NCI-H2196 (cell line): ENCODE measurements at regions not wholly inside any gene's neighbourhood (a gene's known extent, or its start where the extent isn't known, plus 50 kb on each side); places are given as distances from the start of the nearest gene placed in this dataset.
"Not testable (repeated sequence)": the region's sequence is repeated elsewhere in the genome, so short reads cannot be mapped to it uniquely, and the experiment has no call there.

ENCODE experiments used
- DNase-seq: peaks from one replicate; lab custom pipeline; 2025; ENCODE audit not compliant: unreplicated experiment; lab: John Stamatoyannopoulos, UW

DNA sequence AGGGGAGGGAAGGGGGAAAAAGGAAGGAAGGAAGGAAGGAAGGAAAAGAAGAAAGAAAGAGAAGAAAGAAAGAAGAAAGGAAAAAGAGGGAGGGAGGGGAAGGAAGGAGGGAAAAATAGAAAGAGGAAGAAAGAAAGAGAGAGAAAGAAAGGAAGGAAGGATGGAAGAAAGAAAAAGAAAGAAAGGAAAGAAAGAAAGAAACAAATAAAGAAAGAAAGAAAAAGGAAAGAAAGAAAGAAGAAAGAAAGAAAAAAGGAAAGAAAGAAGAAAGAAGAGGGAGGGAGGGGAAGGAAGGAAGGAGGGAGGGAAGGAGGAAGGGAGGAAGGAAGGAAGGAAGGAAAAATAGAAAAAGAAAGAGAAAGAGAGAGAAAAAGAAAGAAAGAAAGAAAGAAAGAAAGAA lies 315.8 kb upstream of the PIK3C3 start:
- no peak for DNase-seq

DNA sequence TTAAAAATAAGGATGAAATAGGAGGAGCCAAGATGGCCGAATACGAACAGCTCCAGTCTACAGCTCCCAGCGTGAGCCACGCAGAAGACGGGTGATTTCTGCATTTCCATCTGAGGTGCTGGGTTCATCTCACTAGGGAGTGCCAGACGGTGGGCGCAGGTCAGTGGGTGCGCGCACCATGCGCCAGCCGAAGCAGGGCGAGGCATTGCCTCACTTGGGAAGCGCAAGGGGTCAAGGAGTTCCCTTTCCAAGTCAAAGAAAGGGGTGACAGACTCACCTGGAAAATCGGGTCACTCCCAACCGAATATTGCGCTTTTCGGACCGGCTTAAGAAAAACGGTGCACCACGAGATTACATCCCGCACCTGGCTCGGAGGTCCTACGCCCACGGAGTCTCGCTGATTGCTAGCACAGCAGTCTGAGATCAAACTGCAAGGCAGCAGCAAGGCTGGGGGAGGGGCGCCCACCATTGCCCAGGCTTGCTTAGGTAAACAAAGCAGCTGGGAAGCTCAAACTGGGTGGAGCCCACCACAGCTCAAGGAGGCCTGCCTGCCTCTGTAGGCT lies 323.2 kb upstream of the PIK3C3 start:
- DNase-seq, result not testable (repeated sequence)

DNA sequence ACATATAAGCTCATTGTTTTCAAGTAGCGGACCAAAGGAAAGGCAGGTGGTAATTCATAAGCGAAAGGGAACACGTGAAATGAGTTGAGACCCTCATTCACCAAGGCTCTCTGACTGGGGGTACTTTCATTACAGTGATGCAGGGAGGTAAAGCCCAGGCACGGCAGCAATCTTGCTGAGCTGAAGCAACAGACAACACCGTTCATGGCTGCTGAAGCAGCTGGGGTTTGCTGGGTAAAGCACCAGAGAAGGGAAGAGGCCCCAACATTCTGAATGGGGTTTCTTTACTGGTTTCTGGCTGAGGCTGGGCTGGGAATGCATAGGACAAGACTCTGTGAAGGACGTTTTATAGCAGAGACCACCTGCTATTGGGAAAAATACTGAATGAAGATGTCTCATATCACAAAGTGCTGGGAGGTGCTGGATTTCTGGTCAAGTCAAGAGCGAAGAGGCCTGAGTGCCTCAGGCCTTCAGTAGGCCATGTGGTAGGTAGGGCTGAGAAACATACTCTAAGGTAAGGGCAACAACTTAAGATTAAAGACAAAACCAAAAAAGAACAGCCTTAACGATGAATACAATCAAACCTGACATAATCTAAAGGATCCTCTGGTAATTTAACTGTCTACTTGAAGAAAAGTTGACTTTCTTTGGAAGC lies 324.7 kb upstream of the PIK3C3 start:
- no peak for DNase-seq

DNA sequence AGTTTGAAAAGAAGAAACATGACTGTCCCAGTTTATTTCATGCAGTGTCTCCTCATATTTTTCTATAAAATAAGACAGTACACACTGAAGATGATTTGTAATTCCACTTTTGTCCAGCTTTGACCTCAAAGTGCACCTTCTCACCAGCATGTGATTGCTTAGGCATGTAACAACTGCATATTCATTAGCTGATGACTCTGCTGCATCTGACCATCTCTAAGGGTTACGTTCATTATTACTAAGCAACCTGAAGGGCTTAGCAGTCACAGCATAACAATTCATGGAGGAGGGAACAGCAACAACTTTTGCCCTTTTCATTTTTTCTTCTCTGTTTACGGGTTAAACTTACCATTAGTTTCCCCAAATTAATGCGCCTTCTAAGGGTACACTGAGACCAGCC lies 330.6 kb upstream of the PIK3C3 start:
- DNase-seq, result no peak

DNA sequence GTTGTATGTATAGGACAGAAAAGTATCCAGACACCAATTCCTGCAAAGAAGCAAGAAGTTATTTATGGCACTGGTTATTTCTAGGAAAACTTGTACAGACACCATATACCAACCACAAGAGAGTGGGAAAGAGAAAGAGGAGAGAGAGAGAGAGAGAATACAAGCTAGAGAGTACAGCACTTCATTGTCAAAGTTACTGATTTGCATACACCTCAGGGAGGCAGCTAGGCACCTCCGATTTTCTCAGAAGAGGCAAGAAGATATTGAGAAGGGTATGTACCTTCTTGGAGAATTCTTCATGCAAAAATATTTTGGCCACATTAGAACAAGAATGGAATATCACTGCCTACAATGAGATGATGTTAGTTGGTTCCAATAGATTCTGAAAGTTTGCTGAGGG lies 333.9 kb upstream of the PIK3C3 start:
- no peak for DNase-seq

DNA sequence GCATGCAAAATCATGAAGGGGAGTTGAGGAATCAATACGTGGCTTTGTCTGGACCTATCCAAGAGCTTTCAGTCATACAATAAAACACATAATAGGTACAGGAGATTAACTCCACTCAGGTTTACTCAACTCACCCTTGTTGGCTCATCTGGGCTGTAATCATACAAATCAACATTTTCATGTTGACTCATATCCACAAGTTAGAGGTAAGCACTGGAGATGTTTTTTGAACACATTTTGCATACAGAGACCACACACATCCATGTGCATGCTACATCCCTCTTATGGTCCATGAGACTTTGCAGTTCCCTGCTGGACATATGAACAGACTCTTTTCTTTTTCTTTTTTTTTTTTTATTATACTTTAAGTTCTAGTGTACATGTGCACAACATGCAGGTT lies 336.9 kb upstream of the PIK3C3 start:
- DNase-seq, result no peak

DNA sequence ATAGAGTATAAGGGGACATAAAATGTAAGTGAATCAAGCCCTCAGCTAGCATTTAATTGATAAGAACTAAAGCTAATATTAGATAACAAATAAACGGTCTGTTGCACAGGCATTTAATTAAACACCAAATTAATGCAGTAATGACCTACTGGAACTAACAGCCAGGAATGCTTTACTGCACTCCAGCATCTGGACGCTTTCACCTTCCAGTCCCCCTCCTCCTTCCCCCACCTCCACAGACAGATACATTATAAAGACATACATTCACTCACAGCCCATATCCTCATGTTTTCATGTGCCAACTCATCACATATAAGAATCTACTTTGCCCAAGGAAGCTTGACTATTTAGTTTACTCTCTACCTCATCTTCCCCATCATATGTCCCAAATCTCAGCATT lies 337.4 kb upstream of the PIK3C3 start:
- DNase-seq, result no peak

DNA sequence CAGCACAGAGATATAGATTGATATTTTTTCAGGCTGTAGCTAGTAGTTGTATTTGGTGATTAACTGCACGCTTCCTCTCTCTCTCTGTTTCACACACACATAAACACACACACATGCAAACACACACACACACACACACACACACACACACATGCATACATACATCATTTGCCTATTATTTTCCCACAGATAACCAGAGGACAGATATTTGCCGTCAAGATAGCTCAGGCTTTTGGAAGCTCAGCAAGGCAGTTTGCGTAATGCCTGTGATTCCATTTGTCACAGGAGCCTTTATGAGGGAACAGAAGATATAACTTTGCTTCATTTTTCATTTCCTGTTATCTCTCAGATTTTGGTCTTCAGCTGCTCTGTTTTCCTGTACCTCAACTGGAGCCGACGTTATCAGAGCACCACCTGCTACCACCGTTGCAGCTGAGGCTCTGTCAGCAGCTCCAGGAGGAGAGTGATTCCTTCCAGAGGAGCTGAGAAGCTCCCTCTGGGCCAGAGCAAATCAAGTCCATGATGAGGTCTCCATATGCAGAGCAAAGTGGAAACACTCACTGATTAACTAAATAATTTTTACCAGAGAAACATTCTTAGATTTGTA lies 341.9 kb upstream of the PIK3C3 start:
- DNase-seq, result no peak

DNA sequence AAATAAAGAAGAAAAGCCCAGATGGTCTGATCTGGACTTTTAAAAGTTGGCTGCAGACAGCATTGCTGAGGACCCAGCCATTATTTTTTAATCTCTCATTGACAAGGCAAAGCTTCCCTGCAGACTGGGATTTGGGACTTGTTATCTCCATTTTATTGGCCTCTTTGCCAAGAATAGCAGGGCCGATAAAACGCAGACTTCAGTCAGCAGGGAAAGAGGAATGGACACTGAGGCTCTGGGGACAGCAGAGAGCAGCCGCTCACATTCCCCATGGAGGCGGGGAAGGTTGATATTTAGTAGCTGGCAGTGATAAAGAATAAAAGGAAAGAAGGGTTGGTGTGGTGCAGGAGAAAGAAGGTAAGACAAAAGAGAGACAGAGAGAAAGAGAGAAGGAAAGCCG lies 350.1 kb upstream of the PIK3C3 start:
- DNase-seq, result no peak

DNA sequence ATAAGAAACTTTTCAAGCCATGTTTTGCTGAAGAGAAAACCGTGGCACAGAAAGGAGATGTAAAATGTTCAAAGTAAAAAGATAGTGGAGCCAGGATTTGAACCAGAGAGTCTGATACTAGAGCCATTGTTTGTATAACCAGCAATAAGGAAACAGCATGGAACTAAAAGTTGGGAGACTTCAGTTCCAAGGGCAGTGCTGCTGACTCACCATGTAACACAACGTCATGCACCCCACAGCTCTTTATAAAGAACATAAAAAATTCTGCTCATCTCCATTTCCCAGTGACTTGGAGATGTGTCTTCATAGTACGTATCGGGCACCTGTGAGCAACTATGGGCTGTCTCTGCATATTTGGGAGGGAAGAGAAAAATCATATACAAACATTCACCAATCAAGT lies 353.0 kb upstream of the PIK3C3 start:
- DNase-seq, result no peak

DNA sequence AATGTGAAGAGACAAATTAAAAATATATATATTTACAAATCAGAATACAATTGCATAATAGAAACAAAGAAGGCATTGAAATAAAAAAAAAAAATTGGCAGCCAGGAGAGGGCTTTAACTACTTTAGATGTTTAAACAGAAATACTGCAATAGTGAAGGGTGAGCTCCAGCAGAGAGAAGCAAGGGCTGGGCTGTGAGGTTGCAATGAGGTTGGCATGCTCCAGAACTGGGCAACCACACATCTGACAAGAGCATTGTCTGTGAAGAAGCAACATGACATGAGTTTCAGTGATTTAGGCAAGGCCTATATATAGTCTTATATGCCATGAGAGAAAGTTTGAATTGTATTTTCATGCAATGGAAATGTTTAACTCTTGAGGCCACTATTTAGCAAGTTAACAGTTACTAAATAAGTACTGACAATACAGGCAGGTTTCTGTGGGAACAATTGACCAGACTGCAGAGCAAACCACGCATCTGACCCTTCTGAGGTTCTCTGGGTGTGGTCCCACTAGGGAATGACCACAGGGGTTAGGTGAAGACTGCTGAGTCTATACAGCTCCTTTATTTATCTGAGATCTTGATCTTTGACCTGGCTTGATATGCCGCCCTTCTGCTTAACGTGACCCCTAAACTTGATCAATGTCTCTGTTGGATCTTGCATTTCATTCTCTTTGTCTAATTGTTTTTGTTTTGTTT lies 354.2 kb upstream of the PIK3C3 start:
- DNase-seq, result no peak

DNA sequence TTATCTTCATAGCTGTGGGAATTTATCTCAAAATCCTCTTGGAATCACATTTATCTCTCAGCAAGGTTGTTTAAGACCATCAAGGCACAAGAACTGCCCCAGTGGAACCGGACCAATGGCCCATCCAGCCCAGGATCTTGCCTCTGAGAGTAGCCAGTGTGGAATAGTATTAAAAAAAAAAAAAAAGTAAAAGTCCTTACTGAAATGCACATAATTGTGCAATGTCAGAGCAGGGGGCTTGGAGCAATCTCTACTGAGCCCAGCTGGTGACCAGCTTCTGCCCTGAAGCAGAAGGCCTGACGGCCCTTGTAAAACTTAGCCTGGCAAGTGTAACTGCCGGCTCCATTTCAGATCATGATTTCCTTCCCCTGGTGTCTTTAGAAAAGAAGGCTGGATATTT lies 355.6 kb upstream of the PIK3C3 start:
- no peak for DNase-seq

DNA sequence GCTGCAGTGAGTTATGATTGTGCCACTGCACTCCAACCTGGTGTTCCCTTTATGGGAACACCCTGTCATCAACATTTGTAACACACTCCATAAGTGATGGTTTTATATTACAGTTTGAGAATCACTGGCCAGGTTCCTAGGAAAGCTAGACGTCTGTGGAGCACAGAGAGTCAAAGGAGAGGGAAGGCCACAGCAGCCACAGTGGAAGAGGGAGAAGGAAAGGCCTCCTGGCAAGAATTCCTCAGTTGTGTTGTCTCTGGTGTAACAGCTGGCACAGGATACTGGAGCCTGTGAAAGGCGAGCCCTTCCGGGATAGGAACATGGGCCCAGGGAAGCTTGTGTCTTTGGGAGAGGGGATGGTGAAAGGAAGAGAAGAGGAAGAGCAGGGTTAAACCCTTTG lies 360.5 kb upstream of the PIK3C3 start:
- no peak for DNase-seq

DNA sequence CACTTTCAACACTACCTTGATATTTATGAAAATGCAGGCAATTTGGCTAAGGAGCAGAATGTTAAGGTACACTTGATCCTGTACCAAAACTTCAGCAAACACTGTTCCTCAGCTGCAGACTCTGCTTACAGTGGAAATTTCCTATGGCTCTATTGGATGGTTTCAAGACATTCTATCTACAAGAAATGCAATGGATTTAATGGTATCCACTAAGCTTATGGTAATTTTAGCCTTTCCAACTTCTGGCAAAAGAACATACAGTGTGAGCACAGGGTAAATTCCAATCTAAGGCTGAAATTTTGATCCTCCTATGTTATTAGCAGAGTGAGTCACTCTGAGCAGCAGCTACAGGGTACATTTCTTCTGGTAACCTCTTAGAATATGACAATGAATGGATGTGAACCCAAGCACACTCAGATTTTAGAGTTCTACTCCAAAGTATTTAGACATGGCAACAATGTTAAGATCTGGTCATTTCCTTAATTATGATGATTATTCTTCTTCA lies 361.8 kb upstream of the PIK3C3 start:
- no peak for DNase-seq

DNA sequence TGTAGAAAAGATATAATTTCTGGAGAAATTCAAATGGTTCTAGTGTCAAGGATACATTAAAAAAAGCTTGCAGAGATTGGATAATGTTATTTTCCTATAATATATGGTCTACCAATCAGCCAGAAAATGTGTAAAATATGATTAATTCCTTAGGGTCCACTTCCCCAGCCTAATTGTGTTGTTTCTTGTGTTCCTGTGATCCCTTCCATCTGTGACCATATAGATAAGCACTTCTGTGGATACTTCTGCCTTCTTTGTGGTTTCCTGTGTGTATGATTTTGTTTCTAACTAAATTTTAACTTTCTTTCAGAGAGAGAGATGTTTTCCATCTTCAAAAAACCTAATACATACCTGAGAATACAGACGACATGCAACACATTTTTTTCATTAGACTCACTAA lies 367.1 kb upstream of the PIK3C3 start:
- DNase-seq, result no peak

DNA sequence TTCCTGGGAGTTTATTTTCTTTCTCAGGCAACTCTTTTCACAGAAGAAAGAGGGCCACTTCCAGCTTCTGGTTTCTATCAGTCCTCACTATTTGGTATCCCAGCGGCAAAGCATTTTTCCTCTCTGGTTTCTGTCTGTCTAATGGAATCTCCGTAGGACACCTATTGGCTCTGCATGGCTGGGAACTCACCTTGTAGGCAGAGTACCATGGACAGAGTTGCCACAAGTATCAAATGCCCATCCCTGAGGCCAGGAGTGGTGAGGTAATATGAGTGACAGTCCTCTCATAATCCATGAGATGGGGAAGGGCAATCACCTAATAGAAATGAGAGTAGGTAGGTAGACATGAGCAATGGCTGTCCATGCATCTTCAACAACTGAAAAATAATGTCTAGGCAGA lies 369.5 kb upstream of the PIK3C3 start:
- DNase-seq, result no peak

DNA sequence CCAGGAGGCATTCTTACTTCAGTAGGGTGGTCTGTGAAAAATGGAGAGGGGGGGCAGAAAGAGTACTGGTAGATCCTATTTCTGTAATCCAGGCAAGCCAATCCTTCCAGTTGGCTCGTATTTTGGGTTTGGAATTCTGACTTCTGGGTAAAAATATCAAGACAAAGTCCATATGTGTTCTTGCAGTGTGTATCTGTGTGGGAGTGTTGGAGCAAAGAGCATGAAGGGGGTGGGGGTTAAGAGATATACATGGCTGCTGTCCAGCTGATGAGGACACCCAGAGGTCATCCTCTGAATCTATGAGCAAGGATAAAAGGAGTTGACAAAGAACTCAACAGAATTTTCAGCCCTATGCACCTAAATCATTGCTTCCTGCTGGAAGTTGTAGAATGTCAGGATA lies 375.8 kb upstream of the PIK3C3 start:
- DNase-seq, result no peak

DNA sequence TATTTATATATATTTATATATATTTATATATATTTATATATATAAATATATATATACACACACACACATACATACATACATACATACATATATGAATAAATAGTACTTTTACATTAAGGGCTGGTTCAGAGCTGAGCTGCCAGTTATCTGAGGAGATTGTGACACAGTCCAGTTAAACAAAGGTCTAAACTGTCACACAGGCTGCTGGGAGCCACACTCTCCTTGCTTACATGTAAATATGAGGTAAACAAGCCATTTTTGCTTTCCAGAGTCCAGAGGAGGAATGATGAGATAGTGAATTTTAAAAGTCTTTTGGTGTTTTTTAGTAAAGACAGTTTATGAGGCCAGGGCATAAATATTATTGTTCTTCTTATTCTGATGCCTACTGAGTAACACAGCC lies 377.5 kb upstream of the PIK3C3 start:
- DNase-seq, result no peak

DNA sequence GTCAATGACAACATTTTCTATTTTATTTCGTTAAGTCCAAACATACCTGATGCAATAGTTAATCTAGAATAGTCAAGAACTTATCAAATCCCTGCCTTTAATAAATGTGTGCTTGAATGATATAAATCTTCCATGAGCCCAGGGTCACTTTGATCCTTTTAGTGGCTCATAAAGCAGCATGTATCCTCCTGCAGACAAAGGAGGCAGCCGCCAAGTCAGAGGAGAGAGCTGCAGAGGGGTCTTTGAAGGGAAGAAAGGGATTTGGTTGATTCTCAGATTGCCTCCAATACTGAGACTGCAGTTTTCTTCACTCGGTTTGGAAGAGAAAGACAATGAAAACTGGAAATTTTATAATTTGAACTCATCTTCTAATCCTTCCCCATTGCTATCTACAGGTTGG lies 378.4 kb upstream of the PIK3C3 start:
- no peak for DNase-seq

DNA sequence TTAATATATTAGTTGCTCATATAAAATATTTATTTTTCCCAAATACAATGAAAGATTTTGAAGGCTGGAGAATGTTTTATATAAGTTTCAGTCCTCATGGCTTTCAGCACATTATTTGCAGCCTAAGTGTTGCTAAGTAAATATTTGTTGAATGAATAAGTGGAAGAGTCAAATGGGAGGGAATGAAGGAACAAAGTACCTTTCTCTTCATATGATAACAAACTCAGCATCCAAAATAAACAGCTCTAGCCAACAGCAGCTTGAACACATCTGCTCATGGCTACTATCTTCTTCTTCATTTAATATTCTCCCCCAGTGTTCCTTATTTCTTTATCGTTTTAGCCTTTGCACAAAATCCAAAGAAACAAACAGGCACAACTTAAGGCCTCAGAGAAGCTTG lies 385.2 kb upstream of the PIK3C3 start:
- DNase-seq, result no peak

DNA sequence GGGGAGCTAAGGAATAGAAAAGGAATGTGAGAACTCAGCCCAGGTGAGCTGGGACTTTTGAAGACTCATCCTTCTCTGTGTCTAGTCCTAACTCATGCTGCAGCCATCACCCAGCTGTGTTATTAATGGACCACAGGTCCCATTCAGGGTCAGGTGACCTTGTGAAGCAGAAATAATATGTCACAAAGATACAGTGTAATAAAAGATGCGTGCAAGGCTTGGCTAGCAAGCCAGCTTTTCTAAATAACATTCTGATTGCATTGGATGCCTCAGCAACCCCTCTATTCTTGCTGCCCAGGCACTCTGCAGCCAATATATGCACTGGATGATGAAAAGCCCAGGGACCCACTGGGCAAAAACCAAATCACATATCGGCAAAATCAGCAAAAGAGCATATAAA lies 393.1 kb upstream of the PIK3C3 start:
- no peak for DNase-seq

DNA sequence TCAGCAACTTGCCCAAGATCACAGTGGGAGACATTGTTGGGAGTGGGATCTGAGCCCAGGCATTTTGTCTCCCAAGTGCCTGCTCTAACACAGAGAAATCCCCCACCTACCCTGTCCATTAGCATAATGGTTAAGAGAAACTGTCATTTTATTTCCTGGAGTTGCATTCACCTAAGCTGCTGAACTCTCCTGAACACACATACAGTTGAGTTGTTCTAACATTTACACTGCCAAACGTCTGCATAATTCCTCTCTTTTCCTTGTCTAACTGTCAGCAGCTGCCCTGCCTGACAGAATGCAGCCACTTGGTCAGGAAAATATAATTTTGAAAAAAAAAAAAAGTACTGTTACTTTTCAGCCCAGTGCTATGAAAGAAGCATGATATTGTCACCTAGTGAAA lies 396.3 kb upstream of the PIK3C3 start:
- DNase-seq, result no peak
